Activated gamma-delta T cell treated with anti-CD3 and anti-CD28 coated beads, Interleukin-2, amount 50 U/mL, for 16 hours (primary cell): ENCODE measurements at regions not wholly inside any gene's neighbourhood (a gene's known extent, or its start where the extent isn't known, plus 50 kb on each side); places are given as distances from the start of the nearest gene placed in this dataset.

Experiments used
- DNase-seq: peaks from one replicate; pipeline ENCODE4 v3.0.0-alpha.2; 2020; ENCODE audit warnings: low read depth

DNA sequence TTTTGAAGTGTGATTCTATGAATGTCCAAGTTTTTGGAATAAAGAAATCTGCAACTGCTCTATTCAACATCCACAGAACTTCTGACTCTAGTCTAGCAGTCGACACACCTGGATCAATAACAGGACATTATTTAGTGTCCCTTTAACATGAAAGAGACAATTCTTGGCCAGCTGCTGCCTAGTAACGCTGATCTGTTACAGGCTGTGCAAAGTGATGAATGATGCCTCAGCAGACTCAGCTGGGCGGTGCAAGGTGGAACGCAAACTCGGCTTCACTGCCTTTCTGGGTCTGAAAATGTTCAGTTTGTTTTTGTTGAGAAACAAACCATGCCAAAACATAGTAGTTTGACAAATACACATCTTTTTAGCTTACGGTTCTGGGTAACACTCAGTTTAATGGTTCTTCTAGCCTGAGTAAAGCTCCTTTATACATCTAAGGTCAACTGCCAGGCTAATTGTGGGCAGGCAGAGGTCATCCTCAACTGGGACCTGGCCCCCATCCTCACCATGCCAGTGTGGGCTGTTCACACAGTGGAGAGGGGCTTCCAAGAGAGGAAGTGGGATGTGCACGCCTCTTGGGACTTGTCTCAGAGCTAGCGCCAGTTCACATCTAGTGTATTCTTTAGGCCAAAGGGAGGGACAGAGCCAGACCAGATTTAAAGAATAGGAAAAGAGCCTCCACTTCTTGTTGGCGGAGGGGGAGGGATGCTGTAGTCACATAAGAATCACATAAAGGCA, 879.7 kb downstream of the QKI start:
- DNase-seq = no peak

- no peak for DNase-seq
Observed at GRCh38 chr6:164291224-164291623, 876.7 kb downstream of the QKI start.

- DNase-seq = no peak
Observed at GRCh38 chr6:164290101-164290500, 875.6 kb downstream of the QKI start.

GRCh38 chr6:164286011-164286410, 871.5 kb downstream of the QKI start:
- DNase-seq = no peak

DNA sequence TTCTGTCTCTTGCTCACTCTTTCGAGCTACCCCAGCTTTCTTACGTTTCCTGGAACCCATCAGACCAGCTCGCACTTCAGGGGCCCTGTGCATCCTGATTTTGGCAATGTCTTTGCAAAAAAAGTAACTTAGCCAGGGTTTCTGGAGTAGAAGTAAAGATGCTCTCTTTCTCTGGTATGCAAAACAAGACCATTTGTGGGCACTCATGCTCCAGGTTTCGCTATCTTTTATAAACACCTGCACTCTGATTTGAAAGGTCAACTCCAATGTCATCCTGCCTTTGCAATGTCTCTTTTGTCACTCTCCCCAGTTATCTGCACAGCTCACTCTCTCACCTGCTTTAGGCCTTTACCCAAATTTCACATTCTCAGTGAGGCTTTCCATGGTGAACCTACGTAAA, 869.1 kb downstream of the QKI start:
- no peak for DNase-seq

GRCh38 chr6:164276211-164276610, 861.7 kb downstream of the QKI start:
- no peak for DNase-seq

DNA sequence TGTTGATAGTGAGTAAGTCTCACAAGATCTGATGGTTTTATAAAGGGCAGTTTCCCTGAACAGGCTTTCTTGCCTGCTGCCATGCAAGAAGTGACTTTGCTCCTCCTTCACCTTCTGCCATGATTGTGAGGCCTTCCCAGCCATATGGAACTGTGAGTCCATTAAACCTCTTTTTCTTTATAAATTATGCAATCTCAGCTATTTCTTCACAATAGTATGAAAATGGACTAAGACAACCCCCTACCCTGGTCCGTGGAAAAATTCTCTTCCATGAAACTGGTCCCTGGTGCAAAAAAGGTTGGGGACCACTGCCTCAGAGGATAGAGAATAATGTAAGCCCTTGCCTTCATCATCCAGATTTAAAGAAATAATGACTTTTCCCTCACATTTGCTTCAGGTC, 861.3 kb downstream of the QKI start:
- DNase-seq = no peak

- no peak for DNase-seq
Observed at GRCh38 chr6:164274493-164274892, 860.0 kb downstream of the QKI start.

- no peak for DNase-seq
Observed at GRCh38 chr6:164273491-164273890, 859.0 kb downstream of the QKI start.

- DNase-seq = no peak
Observed at GRCh38 chr6:164266851-164267250, 852.3 kb downstream of the QKI start.

DNA sequence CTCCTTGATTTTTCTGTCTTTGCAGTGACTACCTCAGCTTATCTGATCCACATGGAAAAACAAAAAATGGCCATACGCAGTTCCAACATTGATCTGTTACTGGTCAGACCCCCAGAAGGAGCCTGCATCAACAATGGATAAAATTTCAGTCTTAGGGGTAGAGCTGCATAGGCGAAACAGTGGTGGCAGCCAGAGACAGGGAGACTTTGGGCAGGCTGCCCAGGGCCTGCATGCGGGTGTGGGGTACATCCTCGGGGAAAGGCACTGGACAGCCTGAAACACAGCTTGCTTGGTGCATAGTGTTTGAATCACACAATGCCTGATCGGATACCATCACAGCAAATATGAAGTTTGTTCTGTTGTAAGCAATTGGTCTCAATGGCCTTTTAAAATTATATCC, 847.8 kb downstream of the QKI start:
- no peak for DNase-seq

GRCh38 chr6:164258421-164258820, 843.9 kb downstream of the QKI start:
- no peak for DNase-seq

- DNase-seq = no peak
Observed at GRCh38 chr6:164252948-164253347, 838.4 kb downstream of the QKI start.

DNA sequence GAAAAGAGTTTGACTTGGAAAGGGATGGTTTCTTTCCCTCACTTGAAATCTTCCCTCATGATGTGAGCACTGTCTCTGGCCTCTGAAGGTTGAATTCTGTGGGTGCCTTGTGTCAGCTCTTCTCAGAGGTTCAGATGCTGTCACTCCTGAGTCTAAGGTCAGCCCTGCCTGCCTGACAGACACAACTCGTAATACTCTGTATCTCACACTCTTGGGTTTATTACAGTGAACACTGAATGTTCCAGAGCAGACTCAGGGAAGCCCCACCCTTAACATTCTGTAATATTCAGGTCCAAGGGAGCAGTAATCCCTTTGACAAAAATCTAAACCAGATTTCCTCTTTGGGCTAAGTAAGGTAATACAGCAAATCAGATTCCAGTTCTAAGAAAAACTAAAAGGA, 837.8 kb downstream of the QKI start:
- no peak for DNase-seq

- no peak for DNase-seq
Observed at GRCh38 chr6:164247106-164247505, 832.6 kb downstream of the QKI start.

GRCh38 chr6:164246082-164246481, 831.6 kb downstream of the QKI start:
- DNase-seq = no peak

DNA sequence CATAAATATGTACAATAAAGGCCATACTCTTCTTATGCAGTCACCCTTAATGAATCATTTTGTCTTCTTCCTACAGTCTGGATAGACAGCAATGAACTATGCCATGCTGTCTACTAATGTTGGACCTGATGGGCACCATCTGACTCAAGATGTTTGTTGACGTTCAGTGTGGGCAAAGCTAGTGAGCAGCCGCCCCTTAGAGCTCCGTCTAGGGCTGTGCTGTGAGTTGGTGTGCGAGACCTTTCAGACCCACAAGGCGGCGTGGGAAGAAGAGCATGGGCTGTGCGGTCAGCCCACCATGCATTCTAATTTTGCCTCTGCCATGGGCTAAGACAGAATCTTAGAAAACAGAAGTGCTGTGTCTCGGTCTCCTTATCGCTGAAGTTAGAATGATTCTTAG, 829.4 kb downstream of the QKI start:
- DNase-seq = no peak

- no peak for DNase-seq
Observed at GRCh38 chr6:164243012-164243610, 828.6 kb downstream of the QKI start.

DNA sequence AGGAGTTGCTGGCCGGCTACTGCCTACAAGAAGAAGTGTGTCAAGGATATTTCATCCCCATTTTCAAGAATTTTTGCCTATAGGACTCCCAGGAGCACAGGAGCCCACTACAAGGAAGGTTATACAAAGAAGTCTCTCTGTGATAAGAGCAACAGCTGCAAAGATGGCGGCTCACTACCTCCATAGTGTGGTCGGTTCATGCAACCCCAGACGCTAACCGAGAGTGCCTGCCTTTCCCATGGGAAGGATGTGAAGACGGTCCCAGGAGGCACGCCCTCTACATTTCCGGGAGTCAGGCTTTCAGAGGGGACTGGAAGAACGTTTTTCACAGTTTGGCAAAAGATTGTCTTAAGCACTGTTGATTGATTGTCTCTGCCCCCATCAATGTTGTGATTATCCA, 816.3 kb downstream of the QKI start:
- DNase-seq = no peak

DNA sequence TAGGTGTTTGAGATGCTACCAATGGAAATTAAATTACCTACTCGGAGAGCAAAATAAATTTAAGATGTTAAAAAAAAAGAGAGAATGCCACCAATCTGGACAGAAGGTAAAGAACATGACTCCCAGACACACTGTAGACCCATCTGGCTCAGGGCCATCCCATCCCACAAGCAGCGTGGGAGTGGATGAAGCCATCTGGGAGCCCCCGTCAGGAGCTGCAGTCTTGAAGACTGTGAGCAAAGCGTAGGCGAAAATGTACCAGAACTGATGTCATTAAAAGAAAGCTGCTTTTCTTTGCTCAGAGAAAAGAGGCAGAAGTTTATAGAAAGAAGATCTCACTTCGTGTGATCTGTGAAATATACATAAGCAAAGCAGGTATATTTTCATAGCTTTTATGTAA, 815.7 kb downstream of the QKI start:
- DNase-seq = no peak

- no peak for DNase-seq
Observed at GRCh38 chr6:164229716-164230115, 815.2 kb downstream of the QKI start.

DNA sequence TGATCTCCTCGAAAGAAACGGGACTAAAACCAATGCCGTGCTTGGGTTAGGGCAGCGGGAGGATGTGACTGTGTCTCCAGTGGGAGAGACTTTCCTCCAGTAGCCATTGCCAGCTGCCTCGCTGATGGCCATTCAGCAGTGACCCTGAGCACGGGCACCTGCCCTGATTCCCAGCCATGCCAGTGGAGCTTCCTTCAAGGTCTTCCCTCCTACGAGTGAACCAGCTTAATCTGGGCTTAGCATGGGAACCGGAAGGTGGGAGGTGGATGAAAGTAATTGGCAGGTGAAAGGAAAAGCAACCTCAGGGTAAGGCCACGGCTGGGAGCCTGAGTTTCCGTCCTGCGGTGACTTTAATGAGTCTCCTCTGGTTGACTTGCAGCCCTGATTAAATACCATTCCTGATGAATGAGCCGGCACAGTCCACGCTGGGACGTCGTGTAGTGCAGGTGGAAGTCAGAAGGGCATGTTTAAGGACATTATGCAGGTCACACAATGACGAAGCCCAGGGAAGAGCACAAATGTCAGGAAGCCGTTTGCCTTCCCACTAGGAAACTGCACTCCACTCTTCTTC, 813.5 kb downstream of the QKI start:
- DNase-seq = no peak

DNA sequence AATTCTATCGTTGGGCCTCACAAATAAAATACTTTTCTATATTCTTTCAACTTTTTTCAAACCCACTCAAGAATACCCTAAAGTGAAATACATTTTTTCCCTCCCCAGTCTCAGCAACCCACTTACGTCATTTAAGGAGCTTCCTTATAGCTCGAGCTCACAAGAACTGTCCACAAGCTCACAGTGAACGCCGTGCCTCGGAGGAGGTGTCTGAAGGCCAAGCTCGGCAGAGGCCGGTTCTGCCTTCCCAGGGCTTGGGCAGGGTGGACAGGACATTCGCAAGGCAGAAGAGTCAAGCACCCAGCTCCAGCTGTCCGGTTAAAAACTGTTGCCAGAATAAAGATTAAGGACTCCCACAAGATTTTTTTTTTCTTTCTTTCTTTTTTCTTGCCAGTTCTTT, 802.3 kb downstream of the QKI start:
- DNase-seq = no peak

DNA sequence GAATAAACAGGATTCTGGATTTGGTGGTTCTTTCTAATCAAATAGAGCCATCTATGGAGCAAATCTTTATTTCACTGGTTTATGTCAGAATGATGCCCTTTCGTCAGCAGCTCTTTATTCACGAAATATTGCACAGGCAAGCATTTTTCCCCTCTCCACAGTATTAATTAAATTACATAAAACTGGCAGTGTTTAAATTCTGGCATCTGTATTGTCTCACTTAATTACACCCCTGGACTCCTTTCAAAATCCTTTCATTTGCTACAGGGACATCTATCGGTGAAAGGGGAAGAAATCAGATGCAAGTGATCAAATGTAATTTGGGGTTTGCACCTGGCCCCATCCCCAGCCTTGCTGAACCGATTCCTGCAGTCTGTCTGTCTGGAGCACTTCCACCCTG, 801.9 kb downstream of the QKI start:
- DNase-seq = no peak
